Keratinocyte (primary cell): ENCODE measurements at regions not wholly inside any gene's neighbourhood (a gene's known extent, or its start where the extent isn't known, plus 50 kb on each side); places are given as distances from the start of the nearest gene placed in this dataset.

Experiments used
- EZH2 ChIP-seq: IDR thresholded peaks from one replicate; pipeline ENCODE4 v1.6.1; 2012; ENCODE audit warnings: inconsistent platforms, mild to moderate bottlenecking, low read length, moderate library complexity
- TF ChIP-seq, protein P1 (sequence below), 3 experiments: IDR thresholded peaks in 1 of 3; conservative IDR thresholded peaks in 1 of 3; optimal IDR thresholded peaks in 1 of 3; 2 replicates in 2 of 3; 3 replicates in 1 of 3; pipeline versions ENCODE3 to v1.5.1; 2011; ENCODE audit warnings: low read length in 3 of 3, mild to moderate bottlenecking in 3 of 3, moderate library complexity in 2 of 3, control low read depth in 1 of 3, inconsistent platforms in 1 of 3; ENCODE audit not compliant: insufficient read depth in 2 of 3; ENCODE audit errors: extremely low read depth in 1 of 3

DNA sequence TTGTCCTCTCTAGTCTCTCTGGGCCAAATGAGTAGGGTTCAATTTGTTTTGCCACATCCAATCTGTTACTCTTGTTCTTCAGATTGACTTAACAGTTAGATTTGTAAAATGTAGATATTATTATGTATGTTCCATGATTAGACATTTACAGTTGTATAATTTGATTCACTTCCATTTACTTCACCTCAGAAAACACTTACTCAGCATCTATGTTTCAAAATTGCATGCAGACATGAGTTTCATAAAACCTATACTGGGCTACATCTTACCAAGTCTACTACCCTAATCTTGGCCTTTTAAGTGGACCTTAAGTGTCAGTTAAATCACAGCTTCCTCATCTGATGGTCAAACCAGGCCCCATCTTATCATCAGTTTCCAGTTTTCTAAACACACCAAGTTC is 1181.2 kb upstream of the CDH9 start:
- TF ChIP-seq, protein P1, sequence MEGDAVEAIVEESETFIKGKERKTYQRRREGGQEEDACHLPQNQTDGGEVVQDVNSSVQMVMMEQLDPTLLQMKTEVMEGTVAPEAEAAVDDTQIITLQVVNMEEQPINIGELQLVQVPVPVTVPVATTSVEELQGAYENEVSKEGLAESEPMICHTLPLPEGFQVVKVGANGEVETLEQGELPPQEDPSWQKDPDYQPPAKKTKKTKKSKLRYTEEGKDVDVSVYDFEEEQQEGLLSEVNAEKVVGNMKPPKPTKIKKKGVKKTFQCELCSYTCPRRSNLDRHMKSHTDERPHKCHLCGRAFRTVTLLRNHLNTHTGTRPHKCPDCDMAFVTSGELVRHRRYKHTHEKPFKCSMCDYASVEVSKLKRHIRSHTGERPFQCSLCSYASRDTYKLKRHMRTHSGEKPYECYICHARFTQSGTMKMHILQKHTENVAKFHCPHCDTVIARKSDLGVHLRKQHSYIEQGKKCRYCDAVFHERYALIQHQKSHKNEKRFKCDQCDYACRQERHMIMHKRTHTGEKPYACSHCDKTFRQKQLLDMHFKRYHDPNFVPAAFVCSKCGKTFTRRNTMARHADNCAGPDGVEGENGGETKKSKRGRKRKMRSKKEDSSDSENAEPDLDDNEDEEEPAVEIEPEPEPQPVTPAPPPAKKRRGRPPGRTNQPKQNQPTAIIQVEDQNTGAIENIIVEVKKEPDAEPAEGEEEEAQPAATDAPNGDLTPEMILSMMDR (optimal IDR thresholded peaks at IDR 0.05 in 1 of 3, IDR thresholded peaks at IDR 0.05 in 1 of 3, conservative IDR thresholded peaks at IDR 0.05 in 1 of 3; ENCODE audit: extremely low read depth in 1 of 3, insufficient read depth in 2 of 3, low read length in 3 of 3): no peak
- TF ChIP-seq EZH2: no peak
